CD14-positive monocyte (primary cell): ENCODE measurements at regions not wholly inside any gene's neighbourhood (a gene's known extent, or its start where the extent isn't known, plus 50 kb on each side); places are given as distances from the start of the nearest gene placed in this dataset.

ENCODE experiments used
- DNase-seq, 3 donors: peaks; one replicate each; pipeline ENCODE4 v3.0.0-alpha.2; 2011 to 2022
- H2AFZ ChIP-seq: 2 replicates; pipeline ENCODE4 v1.6.0; 2012; ENCODE audit warnings: mild to moderate bottlenecking, low read depth, low read length, inconsistent platforms; ENCODE audit not compliant: insufficient read depth, poor library complexity, severe bottlenecking
- H3K27ac ChIP-seq, 2 donors: 1 replicate in 1 of 2; 2 replicates in 1 of 2; pipeline ENCODE4 v1.5.1; 2012 to 2013; ENCODE audit warnings: low read length in 2 of 2, control low read depth in 1 of 2, inconsistent platforms in 1 of 2, low read depth in 1 of 2, mild to moderate bottlenecking in 1 of 2
- H3K27me3 ChIP-seq, 2 donors: one replicate each; pipeline versions ENCODE4 v1.6.0 to v1.6.1; 2011 to 2013; ENCODE audit warnings: low read length in 2 of 2; ENCODE audit not compliant: control insufficient read depth in 2 of 2, insufficient read depth in 2 of 2
- H3K36me3 ChIP-seq, 2 donors: replicated peaks in 1 of 2; 1 replicate in 1 of 2; 2 replicates in 1 of 2; pipeline versions ENCODE4 v1.5.1 to v1.6.1; 2012 to 2013; ENCODE audit warnings: low read length in 2 of 2, control low read depth in 1 of 2, inconsistent platforms in 1 of 2, mild to moderate bottlenecking in 1 of 2; ENCODE audit not compliant: insufficient read depth in 2 of 2, control insufficient read depth in 1 of 2
- H3K4me1 ChIP-seq, 2 donors: 1 replicate in 1 of 2; 2 replicates in 1 of 2; pipeline versions ENCODE4 v1.5.1 to v1.6.1; 2012 to 2013; ENCODE audit warnings: low read length in 2 of 2, control low read depth in 1 of 2, inconsistent platforms in 1 of 2, mild to moderate bottlenecking in 1 of 2, moderate library complexity in 1 of 2; ENCODE audit not compliant: insufficient read depth in 2 of 2, control insufficient read depth in 1 of 2
- H3K4me2 ChIP-seq: replicated peaks from 2 replicates; pipeline ENCODE3; 2012; ENCODE audit warnings: low read length, moderate library complexity, mild to moderate bottlenecking; ENCODE audit not compliant: poor library complexity, severe bottlenecking; ENCODE audit errors: extremely low read depth
- H3K4me3 ChIP-seq, 3 experiments: fragments of 200-600 bp in 1 of 3; sonication (generic) in 1 of 3; replicated peaks in 1 of 3; 1 replicate in 2 of 3; 2 replicates in 1 of 3; pipeline ENCODE4 v1.5.1; 2011 to 2013; ENCODE audit warnings: low read length in 3 of 3, mild to moderate bottlenecking in 3 of 3, control low read depth in 2 of 3, low read depth in 2 of 3, inconsistent platforms in 1 of 3, moderate library complexity in 1 of 3
- H3K79me2 ChIP-seq: 2 replicates; pipeline ENCODE4 v1.6.0; 2012; ENCODE audit warnings: mild to moderate bottlenecking, control low read depth, inconsistent platforms, low read length, moderate library complexity; ENCODE audit not compliant: insufficient read depth
- H3K9ac ChIP-seq: 2 replicates; pipeline ENCODE4 v1.6.0; 2017; ENCODE audit warnings: low read length, mild to moderate bottlenecking; ENCODE audit not compliant: insufficient read depth, poor library complexity, severe bottlenecking
- H3K9me3 ChIP-seq, 2 donors: replicated peaks in 1 of 2; 1 replicate in 1 of 2; 2 replicates in 1 of 2; pipeline versions ENCODE4 v1.5.1 to v1.6.1; 2012 to 2013; ENCODE audit warnings: low read length in 2 of 2, control low read depth in 1 of 2; ENCODE audit not compliant: control insufficient read depth in 1 of 2, insufficient read depth in 1 of 2
- H4K20me1 ChIP-seq: 2 replicates; pipeline ENCODE4 v1.6.0; 2012; ENCODE audit warnings: mild to moderate bottlenecking, low read length, control low read depth, moderate library complexity; ENCODE audit not compliant: insufficient read depth
- H3K27ac Mint-ChIP-seq, 7 donors: one replicate each; pipeline ENCODE4 v1.8.0; 2020; ENCODE audit warnings: mild to moderate bottlenecking in 7 of 7, mixed read lengths in 7 of 7, moderate library complexity in 6 of 7, inconsistent platforms in 2 of 7
- H3K27me3 Mint-ChIP-seq, 3 donors: one replicate each; pipeline ENCODE4 v1.8.0; 2021 to 2022; ENCODE audit warnings: low read depth in 3 of 3, mild to moderate bottlenecking in 3 of 3, mixed read lengths in 3 of 3, moderate library complexity in 3 of 3, inconsistent platforms in 1 of 3
- H3K36me3 Mint-ChIP-seq, 2 donors: one replicate each; pipeline ENCODE4 v1.8.0; 2020; ENCODE audit warnings: mixed read lengths in 2 of 2, inconsistent platforms in 1 of 2, mild to moderate bottlenecking in 1 of 2
- H3K4me1 Mint-ChIP-seq: one replicate; pipeline ENCODE4 v1.8.0; 2020; ENCODE audit warnings: mild to moderate bottlenecking, mixed read lengths
- H3K4me3 Mint-ChIP-seq, 2 donors: one replicate each; pipeline ENCODE4 v1.8.0; 2020; ENCODE audit warnings: mild to moderate bottlenecking in 2 of 2, mixed read lengths in 2 of 2, moderate library complexity in 1 of 2
- H3K9me3 Mint-ChIP-seq, 7 donors: one replicate each; pipeline ENCODE4 v1.8.0; 2020 to 2022; ENCODE audit warnings: mixed read lengths in 7 of 7, mild to moderate bottlenecking in 6 of 7, moderate library complexity in 6 of 7, inconsistent platforms in 2 of 7
- CTCF ChIP-seq: fragments of 200-600 bp; IDR thresholded peaks from one replicate; pipeline ENCODE4 v1.8.0; 2022; ENCODE audit warnings: antibody characterized with exemption, mild to moderate bottlenecking
- WGBS: methylation state at CpG from one replicate; pipeline ENCODE4 v1.1.5; 2013; ENCODE audit warnings: missing lambda C conversion rate; ENCODE audit not compliant: insufficient coverage; 5-methylcytosine and 5-hydroxymethylcytosine counted together
- intact Hi-C, 2 donors: fragments of 100-400 bp; cut with micrococcal nuclease; formaldehyde crosslinking; loops; one replicate each; pipeline versions ENCODE4 v1.15.0 to v1.15.1; 2023

- Mint-ChIP-seq H3K27me3 (no peaks in the 10 kb centered on the region), H3K27ac (no peak overlapping the region), H3K4me1 (no peaks in the 10 kb centered on the region), H3K9me3 (peaks cover 3 to 37% (median 21%) of the 10 kb centered on the region in 7 donors), H3K36me3 (no peaks in the 10 kb centered on the region), H3K4me3 (no peak overlapping the region)
- no peak overlapping the region for H3K27ac ChIP-seq
- no peaks in the 10 kb centered on the region for H4K20me1 ChIP-seq
- WGBS: 100% methylated on average over 1 of the region's 1 CpG
- TF ChIP-seq CTCF: no peak
- H3K4me1 ChIP-seq: no peaks in the 10 kb centered on the region
- H3K9ac ChIP-seq: no peak overlapping the region
- no peak overlapping the region for H3K4me3 ChIP-seq
- no peak overlapping the region for H3K4me2 ChIP-seq
- no peak for DNase-seq
- H3K27me3 ChIP-seq: no peaks in the 10 kb centered on the region
- H3K36me3 ChIP-seq: no peaks in the 10 kb centered on the region
- intact Hi-C loops: no loop called here
- H2AFZ ChIP-seq: no peak overlapping the region
- peaks cover 25 to 41% of the 10 kb centered on the region in 2 donors for H3K9me3 ChIP-seq
- no peaks in the 10 kb centered on the region for H3K79me2 ChIP-seq
Observed at GRCh38 chr5:42321785-42322184, 101.5 kb upstream of the GHR start.

GRCh38 chr5:42337143-42337542, 86.1 kb upstream of the GHR start:
- peaks cover 18 to 24% of the 10 kb centered on the region in 2 donors for H3K9me3 ChIP-seq
- no peak overlapping the region for H3K4me2 ChIP-seq
- no peak overlapping the region for H3K4me3 ChIP-seq
- H2AFZ ChIP-seq: no peak overlapping the region
- intact Hi-C loops: no loop called here
- H3K27me3 Mint-ChIP-seq: peaks cover 0 to 2% (median 0%) of the 10 kb centered on the region in 3 donors
- H3K4me1 ChIP-seq: no peaks in the 10 kb centered on the region
- TF ChIP-seq CTCF: no peak
- H3K9me3 Mint-ChIP-seq: peaks cover 9 to 18% (median 14%) of the 10 kb centered on the region in 7 donors
- H3K36me3 ChIP-seq: no peaks in the 10 kb centered on the region
- H3K79me2 ChIP-seq: no peaks in the 10 kb centered on the region
- H3K4me1 Mint-ChIP-seq: no peaks in the 10 kb centered on the region
- no peaks in the 10 kb centered on the region for H3K27me3 ChIP-seq
- no peak overlapping the region for H3K9ac ChIP-seq
- no peak for DNase-seq
- no peaks in the 10 kb centered on the region for H3K36me3 Mint-ChIP-seq
- H3K4me3 Mint-ChIP-seq: no peak overlapping the region
- H3K27ac ChIP-seq: no peak overlapping the region
- 90% methylated on average over 3 of the region's 3 CpGs for WGBS
- no peak overlapping the region for H3K27ac Mint-ChIP-seq
- H4K20me1 ChIP-seq: no peaks in the 10 kb centered on the region
